A549 (cell line): ENCODE measurements at regions not wholly inside any gene's neighbourhood (a gene's known extent, or its start where the extent isn't known, plus 50 kb on each side); places are given as distances from the start of the nearest gene placed in this dataset.

Source experiments
- BHLHE40 ChIP-seq: IDR thresholded peaks from 2 replicates; pipeline ENCODE4 v1.6.1; 2012; ENCODE audit warnings: low read depth, low read length, inconsistent platforms
- EHF ChIP-seq: fragments of 250-450 bp; sonication (Bioruptor Pico); IDR thresholded peaks from 2 replicates; pipeline ENCODE4 v1.5.0; 2020; ENCODE audit warnings: mild to moderate bottlenecking
- EP300 ChIP-seq, 2 experiments: fragments of >200 bp; sonication (Bioruptor Twin); formaldehyde crosslinking; IDR thresholded peaks; 2 replicates in 1 of 2; 3 replicates in 1 of 2; pipeline ENCODE4 v1.6.1; 2016 to 2017
- ESRRA ChIP-seq: fragments of 150-350 bp; IDR thresholded peaks from 2 replicates; pipeline ENCODE4 v1.6.1; 2014; ENCODE audit warnings: mild to moderate bottlenecking, low read length, borderline replicate concordance
- KDM1A ChIP-seq: fragments of 200-600 bp; sonication (generic); IDR thresholded peaks from 2 replicates; pipeline ENCODE4 v1.6.1; 2016; ENCODE audit warnings: low read depth, mild to moderate bottlenecking
- MAFK ChIP-seq: fragments of 450-650 bp; IDR thresholded peaks from 2 replicates; pipeline ENCODE4 v1.6.1; 2014; ENCODE audit not compliant: partially characterized antibody
- TF ChIP-seq, protein P1 (sequence below): fragments of >200 bp; sonication (Bioruptor Twin); formaldehyde crosslinking; IDR thresholded peaks from 3 replicates; pipeline ENCODE4 v1.5.1; 2016
- TF ChIP-seq, protein P2 (sequence below): fragments of 150-350 bp; IDR thresholded peaks from 2 replicates; pipeline ENCODE4 v1.6.1; 2014; ENCODE audit warnings: low read depth, mild to moderate bottlenecking, low read length
- TF ChIP-seq, protein P3 (sequence below): fragments of 200-600 bp; sonication (generic); IDR thresholded peaks from 2 replicates; pipeline ENCODE4 v1.6.1; 2016; ENCODE audit warnings: antibody characterized with exemption, mild to moderate bottlenecking, moderate library complexity

DNA sequence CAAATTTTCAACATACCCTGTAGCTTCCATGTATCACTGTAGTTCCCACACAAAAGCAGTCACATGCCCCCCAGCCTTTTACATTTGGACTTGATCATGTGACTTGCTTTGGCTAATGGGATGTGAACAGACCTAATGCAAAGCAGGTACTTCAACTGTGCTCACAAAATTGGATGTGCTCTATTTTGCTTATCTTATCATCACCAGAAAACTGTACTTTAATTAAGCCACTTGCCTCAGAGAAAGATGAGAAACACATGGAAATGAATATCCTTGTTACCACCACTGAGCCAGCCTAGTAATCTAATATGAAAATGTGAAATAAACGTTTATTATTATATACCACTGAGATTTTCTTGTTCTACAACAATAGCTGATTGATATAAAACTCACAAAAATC, 402.7 kb upstream of the HTR2C start:
- TF ChIP-seq ESRRA (no peak), EHF (CRISPR knock-in tag) (no peak), KDM1A (no peak), EP300 (IDR thresholded peaks at IDR 0.05) (no peak), MAFK (no peak), BHLHE40 (no peak)
- TF ChIP-seq, protein P1, sequence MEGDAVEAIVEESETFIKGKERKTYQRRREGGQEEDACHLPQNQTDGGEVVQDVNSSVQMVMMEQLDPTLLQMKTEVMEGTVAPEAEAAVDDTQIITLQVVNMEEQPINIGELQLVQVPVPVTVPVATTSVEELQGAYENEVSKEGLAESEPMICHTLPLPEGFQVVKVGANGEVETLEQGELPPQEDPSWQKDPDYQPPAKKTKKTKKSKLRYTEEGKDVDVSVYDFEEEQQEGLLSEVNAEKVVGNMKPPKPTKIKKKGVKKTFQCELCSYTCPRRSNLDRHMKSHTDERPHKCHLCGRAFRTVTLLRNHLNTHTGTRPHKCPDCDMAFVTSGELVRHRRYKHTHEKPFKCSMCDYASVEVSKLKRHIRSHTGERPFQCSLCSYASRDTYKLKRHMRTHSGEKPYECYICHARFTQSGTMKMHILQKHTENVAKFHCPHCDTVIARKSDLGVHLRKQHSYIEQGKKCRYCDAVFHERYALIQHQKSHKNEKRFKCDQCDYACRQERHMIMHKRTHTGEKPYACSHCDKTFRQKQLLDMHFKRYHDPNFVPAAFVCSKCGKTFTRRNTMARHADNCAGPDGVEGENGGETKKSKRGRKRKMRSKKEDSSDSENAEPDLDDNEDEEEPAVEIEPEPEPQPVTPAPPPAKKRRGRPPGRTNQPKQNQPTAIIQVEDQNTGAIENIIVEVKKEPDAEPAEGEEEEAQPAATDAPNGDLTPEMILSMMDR = no peak
- TF ChIP-seq, protein P2, sequence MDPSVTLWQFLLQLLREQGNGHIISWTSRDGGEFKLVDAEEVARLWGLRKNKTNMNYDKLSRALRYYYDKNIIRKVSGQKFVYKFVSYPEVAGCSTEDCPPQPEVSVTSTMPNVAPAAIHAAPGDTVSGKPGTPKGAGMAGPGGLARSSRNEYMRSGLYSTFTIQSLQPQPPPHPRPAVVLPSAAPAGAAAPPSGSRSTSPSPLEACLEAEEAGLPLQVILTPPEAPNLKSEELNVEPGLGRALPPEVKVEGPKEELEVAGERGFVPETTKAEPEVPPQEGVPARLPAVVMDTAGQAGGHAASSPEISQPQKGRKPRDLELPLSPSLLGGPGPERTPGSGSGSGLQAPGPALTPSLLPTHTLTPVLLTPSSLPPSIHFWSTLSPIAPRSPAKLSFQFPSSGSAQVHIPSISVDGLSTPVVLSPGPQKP = no peak
- TF ChIP-seq, protein P3, sequence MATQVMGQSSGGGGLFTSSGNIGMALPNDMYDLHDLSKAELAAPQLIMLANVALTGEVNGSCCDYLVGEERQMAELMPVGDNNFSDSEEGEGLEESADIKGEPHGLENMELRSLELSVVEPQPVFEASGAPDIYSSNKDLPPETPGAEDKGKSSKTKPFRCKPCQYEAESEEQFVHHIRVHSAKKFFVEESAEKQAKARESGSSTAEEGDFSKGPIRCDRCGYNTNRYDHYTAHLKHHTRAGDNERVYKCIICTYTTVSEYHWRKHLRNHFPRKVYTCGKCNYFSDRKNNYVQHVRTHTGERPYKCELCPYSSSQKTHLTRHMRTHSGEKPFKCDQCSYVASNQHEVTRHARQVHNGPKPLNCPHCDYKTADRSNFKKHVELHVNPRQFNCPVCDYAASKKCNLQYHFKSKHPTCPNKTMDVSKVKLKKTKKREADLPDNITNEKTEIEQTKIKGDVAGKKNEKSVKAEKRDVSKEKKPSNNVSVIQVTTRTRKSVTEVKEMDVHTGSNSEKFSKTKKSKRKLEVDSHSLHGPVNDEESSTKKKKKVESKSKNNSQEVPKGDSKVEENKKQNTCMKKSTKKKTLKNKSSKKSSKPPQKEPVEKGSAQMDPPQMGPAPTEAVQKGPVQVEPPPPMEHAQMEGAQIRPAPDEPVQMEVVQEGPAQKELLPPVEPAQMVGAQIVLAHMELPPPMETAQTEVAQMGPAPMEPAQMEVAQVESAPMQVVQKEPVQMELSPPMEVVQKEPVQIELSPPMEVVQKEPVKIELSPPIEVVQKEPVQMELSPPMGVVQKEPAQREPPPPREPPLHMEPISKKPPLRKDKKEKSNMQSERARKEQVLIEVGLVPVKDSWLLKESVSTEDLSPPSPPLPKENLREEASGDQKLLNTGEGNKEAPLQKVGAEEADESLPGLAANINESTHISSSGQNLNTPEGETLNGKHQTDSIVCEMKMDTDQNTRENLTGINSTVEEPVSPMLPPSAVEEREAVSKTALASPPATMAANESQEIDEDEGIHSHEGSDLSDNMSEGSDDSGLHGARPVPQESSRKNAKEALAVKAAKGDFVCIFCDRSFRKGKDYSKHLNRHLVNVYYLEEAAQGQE = no peak
